ENCODE measurements at regions not wholly inside any gene's neighbourhood (a gene's known extent, or its start where the extent isn't known, plus 50 kb on each side); places are given as distances from the start of the nearest gene placed in this dataset.

DNA sequence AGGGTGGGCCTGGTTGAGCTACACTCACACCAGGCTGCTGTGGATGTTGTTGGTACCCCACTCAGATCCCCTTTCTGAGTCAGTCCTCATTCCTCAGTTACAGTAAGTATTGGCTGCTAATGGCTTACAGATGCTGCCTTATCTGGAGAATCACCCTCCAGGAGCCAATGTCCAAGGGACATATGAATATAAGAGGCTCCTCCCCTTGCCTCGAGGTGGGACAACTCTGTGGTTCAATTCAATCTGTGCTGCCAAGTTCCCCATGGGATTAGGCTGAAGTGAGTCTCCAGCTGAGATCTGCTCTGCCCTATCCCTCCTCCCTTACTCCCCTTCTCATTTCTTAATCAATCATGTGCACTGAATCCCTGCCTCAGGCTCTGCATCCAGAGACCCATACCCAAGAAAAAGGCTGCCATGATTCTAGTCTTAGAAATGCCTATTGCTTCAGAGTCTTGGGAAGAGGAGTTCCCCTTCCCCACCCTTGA lies 168.8 kb upstream of the SYT13 start:
- Mint-ChIP-seq H3K4me1 (ENCODE audit: low read depth, unreplicated experiment) (no peaks in the 10 kb centered on the region), H3K4me3 (ENCODE audit: low read depth, unreplicated experiment) (no peak overlapping the region), H3K27me3 (ENCODE audit: unreplicated experiment) (peaks cover 53% of the 10 kb centered on the region), H3K9me3 (ENCODE audit: low read depth, unreplicated experiment) (no peaks in the 10 kb centered on the region), H3K36me3 (ENCODE audit: insufficient read depth, unreplicated experiment) (no peaks in the 10 kb centered on the region), H3K27ac (ENCODE audit: unreplicated experiment) (no peak overlapping the region)
- BruUV-seq (replicated peaks) = no TSS peak
- intact Hi-C loops (cut with micrococcal nuclease; ENCODE audit: unreplicated experiment) = no loop called here
- TF ChIP-seq, protein P1, sequence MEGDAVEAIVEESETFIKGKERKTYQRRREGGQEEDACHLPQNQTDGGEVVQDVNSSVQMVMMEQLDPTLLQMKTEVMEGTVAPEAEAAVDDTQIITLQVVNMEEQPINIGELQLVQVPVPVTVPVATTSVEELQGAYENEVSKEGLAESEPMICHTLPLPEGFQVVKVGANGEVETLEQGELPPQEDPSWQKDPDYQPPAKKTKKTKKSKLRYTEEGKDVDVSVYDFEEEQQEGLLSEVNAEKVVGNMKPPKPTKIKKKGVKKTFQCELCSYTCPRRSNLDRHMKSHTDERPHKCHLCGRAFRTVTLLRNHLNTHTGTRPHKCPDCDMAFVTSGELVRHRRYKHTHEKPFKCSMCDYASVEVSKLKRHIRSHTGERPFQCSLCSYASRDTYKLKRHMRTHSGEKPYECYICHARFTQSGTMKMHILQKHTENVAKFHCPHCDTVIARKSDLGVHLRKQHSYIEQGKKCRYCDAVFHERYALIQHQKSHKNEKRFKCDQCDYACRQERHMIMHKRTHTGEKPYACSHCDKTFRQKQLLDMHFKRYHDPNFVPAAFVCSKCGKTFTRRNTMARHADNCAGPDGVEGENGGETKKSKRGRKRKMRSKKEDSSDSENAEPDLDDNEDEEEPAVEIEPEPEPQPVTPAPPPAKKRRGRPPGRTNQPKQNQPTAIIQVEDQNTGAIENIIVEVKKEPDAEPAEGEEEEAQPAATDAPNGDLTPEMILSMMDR (IDR thresholded peaks at IDR 0.05; ENCODE audit: unreplicated experiment) = no peak
- DNase-seq = no peak
- CTCF ChIA-PET = no interaction called here

DNA sequence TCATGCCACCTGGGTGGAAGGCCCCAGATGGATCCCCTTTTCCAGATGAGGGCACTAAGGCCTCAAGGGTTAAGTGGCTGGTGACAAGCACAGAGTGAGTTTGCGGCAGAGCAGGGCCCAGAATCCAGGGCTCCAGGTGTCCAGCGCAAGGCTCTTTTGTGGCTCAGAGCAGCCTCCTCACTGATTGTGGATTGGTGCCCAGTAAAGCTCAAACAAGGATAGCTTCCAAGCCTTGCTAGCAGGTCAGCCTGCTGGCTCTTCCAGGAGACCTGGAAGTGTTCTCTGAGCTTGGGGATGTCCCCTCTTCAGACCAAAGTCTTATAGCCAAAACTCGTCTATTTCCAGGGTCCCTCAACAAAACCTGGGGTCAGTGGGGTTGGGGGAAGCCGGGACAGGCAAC lies 167.6 kb upstream of the SYT13 start:
- H3K4me1 Mint-ChIP-seq (ENCODE audit: low read depth, unreplicated experiment) = no peaks in the 10 kb centered on the region
- H3K27me3 Mint-ChIP-seq (ENCODE audit: unreplicated experiment) = peaks cover 41% of the 10 kb centered on the region
- H3K9me3 Mint-ChIP-seq (ENCODE audit: low read depth, unreplicated experiment) = no peaks in the 10 kb centered on the region
- intact Hi-C loops (cut with micrococcal nuclease; ENCODE audit: unreplicated experiment) = no loop called here
- no peak overlapping the region for H3K27ac Mint-ChIP-seq (ENCODE audit: unreplicated experiment)
- H3K4me3 Mint-ChIP-seq (ENCODE audit: low read depth, unreplicated experiment) = no peak overlapping the region
- CTCF ChIA-PET = interaction anchor here (0.6 to 1.9 kb wide), 2 partner anchors 9 to 20 kb away, joined by 3 to 5 read pairs; no protein-coding TSS in a partner anchor
- BruUV-seq (replicated peaks) = no TSS peak
- no peak for DNase-seq
- TF ChIP-seq, protein P1 (IDR thresholded peaks at IDR 0.05; ENCODE audit: unreplicated experiment) = no peak
- H3K36me3 Mint-ChIP-seq (ENCODE audit: insufficient read depth, unreplicated experiment) = no peaks in the 10 kb centered on the region

DNA sequence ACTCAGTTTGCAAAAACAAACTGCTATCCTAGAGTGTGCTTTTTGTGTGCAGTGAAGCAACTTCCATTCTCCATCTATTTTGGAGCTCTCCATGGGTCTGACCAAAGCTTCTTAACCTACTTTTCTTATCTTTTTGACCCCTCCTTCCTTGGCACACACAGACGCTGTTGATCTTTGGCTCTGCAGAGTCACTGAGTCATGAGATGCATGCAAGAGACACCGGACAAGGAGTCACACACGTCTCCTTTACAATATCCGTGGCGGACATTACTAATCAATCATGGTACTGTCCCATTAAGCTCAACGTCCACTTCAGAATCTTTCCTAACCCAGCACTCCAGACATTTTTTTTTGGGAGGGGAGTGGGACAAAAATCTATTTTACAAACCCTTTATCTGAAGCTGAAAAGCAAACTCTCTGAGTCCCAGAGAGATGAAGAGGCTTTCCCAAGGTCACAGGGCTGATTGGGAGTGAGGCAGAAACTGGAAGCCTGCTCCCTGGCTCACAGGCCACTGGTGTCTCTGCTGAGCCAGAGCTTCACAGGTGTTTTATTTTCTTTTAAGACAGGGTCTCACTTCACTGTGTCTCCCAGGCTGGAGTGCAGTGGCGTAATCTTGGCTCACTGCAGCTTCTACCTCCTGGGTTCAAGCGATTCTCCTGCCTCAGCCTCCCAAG lies 165.8 kb upstream of the SYT13 start:
- intact Hi-C loops (cut with micrococcal nuclease; ENCODE audit: unreplicated experiment) = no loop called here
- Mint-ChIP-seq H3K9me3 (ENCODE audit: low read depth, unreplicated experiment) (no peaks in the 10 kb centered on the region), H3K27ac (ENCODE audit: unreplicated experiment) (no peak overlapping the region), H3K27me3 (ENCODE audit: unreplicated experiment) (peaks cover 23% of the 10 kb centered on the region), H3K4me1 (ENCODE audit: low read depth, unreplicated experiment) (no peaks in the 10 kb centered on the region), H3K36me3 (ENCODE audit: insufficient read depth, unreplicated experiment) (no peaks in the 10 kb centered on the region), H3K4me3 (ENCODE audit: low read depth, unreplicated experiment) (no peak overlapping the region)
- DNase-seq = no peak
- BruUV-seq (replicated peaks) = no TSS peak
- CTCF ChIA-PET = no interaction called here
- TF ChIP-seq, protein P1 (IDR thresholded peaks at IDR 0.05; ENCODE audit: unreplicated experiment) = no peak

GRCh38 chr11:45450189-45450588 lies 164.0 kb upstream of the SYT13 start:
- CTCF ChIA-PET = no interaction called here
- intact Hi-C loops (cut with micrococcal nuclease; ENCODE audit: unreplicated experiment) = no loop called here
- H3K27ac Mint-ChIP-seq (ENCODE audit: unreplicated experiment) = no peak overlapping the region
- H3K4me3 Mint-ChIP-seq (ENCODE audit: low read depth, unreplicated experiment) = no peak overlapping the region
- no peaks in the 10 kb centered on the region for H3K4me1 Mint-ChIP-seq (ENCODE audit: low read depth, unreplicated experiment)
- H3K27me3 Mint-ChIP-seq (ENCODE audit: unreplicated experiment) = peaks cover 6% of the 10 kb centered on the region
- BruUV-seq (replicated peaks) = no TSS peak
- DNase-seq = no peak
- TF ChIP-seq, protein P1 (IDR thresholded peaks at IDR 0.05; ENCODE audit: unreplicated experiment) = no peak
- no peaks in the 10 kb centered on the region for H3K36me3 Mint-ChIP-seq (ENCODE audit: insufficient read depth, unreplicated experiment)
- H3K9me3 Mint-ChIP-seq (ENCODE audit: low read depth, unreplicated experiment) = no peaks in the 10 kb centered on the region

Data from Calu3 (cell line).